ENCODE measurements at regions not wholly inside any gene's neighbourhood (a gene's known extent, or its start where the extent isn't known, plus 50 kb on each side); places are given as distances from the start of the nearest gene placed in this dataset.

GRCh38 chr1:221373795-221374194 is 368.1 kb downstream of the DUSP10 start:
- no peaks in the 10 kb centered on the region for H3K36me3 Mint-ChIP-seq (ENCODE audit: low read depth, unreplicated experiment)

GRCh38 chr1:221376286-221376685 is 365.6 kb downstream of the DUSP10 start:
- H3K9me3 Mint-ChIP-seq (ENCODE audit: unreplicated experiment): no peaks in the 10 kb centered on the region
- peaks cover 1% of the 10 kb centered on the region for H3K27me3 Mint-ChIP-seq (ENCODE audit: low read depth, unreplicated experiment)
- FAIRE-seq: no peak
- no peaks in the 10 kb centered on the region for H3K36me3 Mint-ChIP-seq (ENCODE audit: low read depth, unreplicated experiment)
- no peak overlapping the region for H3K4me3 ChIP-seq (ENCODE audit: insufficient read depth, low read depth, low read length)
- H4K20me1 ChIP-seq (ENCODE audit: insufficient read depth, low read length): no peaks in the 10 kb centered on the region
- peaks cover 1% of the 10 kb centered on the region for H3K4me1 Mint-ChIP-seq (ENCODE audit: low read depth, unreplicated experiment)
- no peak overlapping the region for H3K27ac ChIP-seq (ENCODE audit: low read depth, low read length)
- H3K27ac Mint-ChIP-seq (ENCODE audit: unreplicated experiment): no peak overlapping the region
- no peak overlapping the region for H3K4me2 ChIP-seq (ENCODE audit: low read length)
- no peaks in the 10 kb centered on the region for H3K36me3 ChIP-seq (ENCODE audit: insufficient read depth, low read length)
- TF ChIP-seq CTCF (IDR thresholded peaks at IDR 0.05; ENCODE audit: insufficient read depth, low read depth, low read length) (no peak), EZH2 (IDR thresholded peaks at IDR 0.05; ENCODE audit: insufficient read depth, low read length) (no peak)
- H3K27me3 ChIP-seq (ENCODE audit: insufficient read depth, low read length): no peaks in the 10 kb centered on the region
- no peak for DNase-seq (ENCODE audit: low read depth)
- no peak overlapping the region for H3K4me3 Mint-ChIP-seq (ENCODE audit: unreplicated experiment)
- no peak overlapping the region for H3K9ac ChIP-seq (ENCODE audit: low read length)
- no peaks in the 10 kb centered on the region for H3K9me3 ChIP-seq (ENCODE audit: insufficient read depth, low read depth, low read length)
- H3K4me1 ChIP-seq (ENCODE audit: insufficient read depth, low read length): no peaks in the 10 kb centered on the region
- H3K79me2 ChIP-seq (ENCODE audit: insufficient read depth, low read length): no peaks in the 10 kb centered on the region
- H2AFZ ChIP-seq (ENCODE audit: low read depth, low read length): no peak overlapping the region

More at GRCh38 chr1:221373795-221374194, 368.1 kb downstream of the DUSP10 start:
- H3K27ac ChIP-seq (ENCODE audit: low read depth, low read length): no peak overlapping the region
- no peaks in the 10 kb centered on the region for H3K9me3 ChIP-seq (ENCODE audit: insufficient read depth, low read depth, low read length)
- Mint-ChIP-seq H3K4me3 (ENCODE audit: unreplicated experiment) (no peak overlapping the region), H3K27ac (ENCODE audit: unreplicated experiment) (no peak overlapping the region), H3K9me3 (ENCODE audit: unreplicated experiment) (peaks cover 2% of the 10 kb centered on the region), H3K27me3 (ENCODE audit: low read depth, unreplicated experiment) (peaks cover 1% of the 10 kb centered on the region), H3K4me1 (ENCODE audit: low read depth, unreplicated experiment) (peaks cover 1% of the 10 kb centered on the region)
- H3K4me2 ChIP-seq (ENCODE audit: low read length): no peak overlapping the region
- no peak overlapping the region for H2AFZ ChIP-seq (ENCODE audit: low read depth, low read length)
- no peak for DNase-seq (ENCODE audit: low read depth)
- H3K4me1 ChIP-seq (ENCODE audit: insufficient read depth, low read length): no peaks in the 10 kb centered on the region
- no peak for FAIRE-seq
- no peaks in the 10 kb centered on the region for H3K79me2 ChIP-seq (ENCODE audit: insufficient read depth, low read length)
- no peak overlapping the region for H3K4me3 ChIP-seq (ENCODE audit: insufficient read depth, low read depth, low read length)
- TF ChIP-seq EZH2 (IDR thresholded peaks at IDR 0.05; ENCODE audit: insufficient read depth, low read length): no peak
- no peak for TF ChIP-seq CTCF (IDR thresholded peaks at IDR 0.05; ENCODE audit: insufficient read depth, low read depth, low read length)
- H3K36me3 ChIP-seq (ENCODE audit: insufficient read depth, low read length): no peaks in the 10 kb centered on the region
- H3K27me3 ChIP-seq (ENCODE audit: insufficient read depth, low read length): no peaks in the 10 kb centered on the region
- no peak overlapping the region for H3K9ac ChIP-seq (ENCODE audit: low read length)
- no peaks in the 10 kb centered on the region for H4K20me1 ChIP-seq (ENCODE audit: insufficient read depth, low read length)

- Histone ChIP-seq H3K27me3 (ENCODE audit: insufficient read depth, low read length) (no peaks in the 10 kb centered on the region), H4K20me1 (ENCODE audit: insufficient read depth, low read length) (no peaks in the 10 kb centered on the region), H3K27ac (ENCODE audit: low read depth, low read length) (no peak overlapping the region), H3K4me3 (ENCODE audit: insufficient read depth, low read depth, low read length) (no peak overlapping the region), H2AFZ (ENCODE audit: low read depth, low read length) (no peak overlapping the region), H3K9me3 (ENCODE audit: insufficient read depth, low read depth, low read length) (no peaks in the 10 kb centered on the region), H3K79me2 (ENCODE audit: insufficient read depth, low read length) (no peaks in the 10 kb centered on the region), H3K4me2 (ENCODE audit: low read length) (no peak overlapping the region), H3K4me1 (ENCODE audit: insufficient read depth, low read length) (no peaks in the 10 kb centered on the region), H3K9ac (ENCODE audit: low read length) (no peak overlapping the region), H3K36me3 (ENCODE audit: insufficient read depth, low read length) (no peaks in the 10 kb centered on the region)
- Mint-ChIP-seq H3K36me3 (ENCODE audit: low read depth, unreplicated experiment) (no peaks in the 10 kb centered on the region), H3K27me3 (ENCODE audit: low read depth, unreplicated experiment) (no peaks in the 10 kb centered on the region), H3K9me3 (ENCODE audit: unreplicated experiment) (no peaks in the 10 kb centered on the region), H3K4me3 (ENCODE audit: unreplicated experiment) (no peak overlapping the region), H3K27ac (ENCODE audit: unreplicated experiment) (no peak overlapping the region), H3K4me1 (ENCODE audit: low read depth, unreplicated experiment) (no peaks in the 10 kb centered on the region)
- no peak for TF ChIP-seq EZH2 (IDR thresholded peaks at IDR 0.05; ENCODE audit: insufficient read depth, low read length)
- TF ChIP-seq CTCF (IDR thresholded peaks at IDR 0.05; ENCODE audit: insufficient read depth, low read depth, low read length): no peak
- FAIRE-seq (peak; percentile 88), DNase-seq (ENCODE audit: low read depth) (peak; percentile 44)
Measured at GRCh38 chr1:221381910-221382623, 359.8 kb downstream of the DUSP10 start.

Measured in astrocyte (in vitro differentiated cells and primary cell).